Vagina (tissue), 2 donors: ENCODE measurements at regions not wholly inside any gene's neighbourhood (a gene's known extent, or its start where the extent isn't known, plus 50 kb on each side); places are given as distances from the start of the nearest gene placed in this dataset.

Experiments
- DNase-seq, 2 donors: peaks; one replicate each; pipeline ENCODE4 v3.0.0-alpha.2; 2017; ENCODE audit errors: extremely low spot score in 2 of 2
- H3K27ac ChIP-seq: fragments of 200-600 bp; sonication (generic); one replicate; pipeline ENCODE4 v1.5.1; 2019
- H3K27me3 ChIP-seq: fragments of 200-600 bp; sonication (generic); one replicate; pipeline ENCODE4 v1.5.1; 2019
- H3K36me3 ChIP-seq, 2 donors: fragments of 200-600 bp; sonication (generic); one replicate each; pipeline ENCODE4 v1.5.1; 2017 to 2019
- H3K4me1 ChIP-seq: fragments of 200-600 bp; sonication (generic); one replicate; pipeline ENCODE4 v1.5.1; 2019
- H3K4me3 ChIP-seq, 2 donors: fragments of 200-600 bp; sonication (generic); 1 replicate in 1 of 2; 2 replicates in 1 of 2; pipeline ENCODE4 v1.5.1; 2016 to 2019
- H3K9me3 ChIP-seq: fragments of 200-600 bp; sonication (generic); one replicate; pipeline ENCODE4 v1.5.1; 2019
- POLR2A ChIP-seq, 2 donors: fragments of 450-650 bp; IDR thresholded peaks; one replicate each; pipeline ENCODE4 v1.6.1; 2017; ENCODE audit warnings: antibody characterized with exemption in 2 of 2, mild to moderate bottlenecking in 2 of 2, moderate library complexity in 2 of 2
- POLR2AphosphoS5 ChIP-seq, 2 donors: sonication (generic); formaldehyde crosslinking; IDR thresholded peaks; one replicate each; pipeline ENCODE4 v1.9.0; 2017; ENCODE audit warnings: antibody characterized with exemption in 2 of 2, mild to moderate bottlenecking in 2 of 2, low read depth in 1 of 2; ENCODE audit not compliant: insufficient read depth in 1 of 2
- intact Hi-C: fragments of 100-400 bp; cut with DNase I; formaldehyde crosslinking; loops from one replicate; pipeline ENCODE4 v1.15.1; 2023
- TF ChIP-seq, protein P1 (sequence below), 3 experiments: fragments of 450-650 bp in 2 of 3; fragments of 200-600 bp in 1 of 3; sonication (generic) in 1 of 3; IDR thresholded peaks; one replicate each; pipeline ENCODE4 v1.5.1; 2017 to 2019; ENCODE audit warnings: antibody characterized with exemption in 3 of 3, mild to moderate bottlenecking in 2 of 3, moderate library complexity in 2 of 3

- Histone ChIP-seq H3K4me3 (no peak overlapping the region), H3K27ac (no peak overlapping the region), H3K9me3 (no peaks in the 10 kb centered on the region), H3K27me3 (no peaks in the 10 kb centered on the region), H3K36me3 (no peaks in the 10 kb centered on the region), H3K4me1 (peaks cover 15% of the 10 kb centered on the region)
- peak in 1 of 2 donors; percentile 51 for TF ChIP-seq POLR2AphosphoS5 (IDR thresholded peaks at IDR 0.05; ENCODE audit: insufficient read depth in 1 of 2, low read depth in 1 of 2)
- TF ChIP-seq POLR2A (IDR thresholded peaks at IDR 0.05), result no peak
- DNase-seq, result no peak
- intact Hi-C loops, result no loop called here
Measured at GRCh38 chr6:1087154-1087843, 224.6 kb upstream of the FOXQ1 start.

DNA sequence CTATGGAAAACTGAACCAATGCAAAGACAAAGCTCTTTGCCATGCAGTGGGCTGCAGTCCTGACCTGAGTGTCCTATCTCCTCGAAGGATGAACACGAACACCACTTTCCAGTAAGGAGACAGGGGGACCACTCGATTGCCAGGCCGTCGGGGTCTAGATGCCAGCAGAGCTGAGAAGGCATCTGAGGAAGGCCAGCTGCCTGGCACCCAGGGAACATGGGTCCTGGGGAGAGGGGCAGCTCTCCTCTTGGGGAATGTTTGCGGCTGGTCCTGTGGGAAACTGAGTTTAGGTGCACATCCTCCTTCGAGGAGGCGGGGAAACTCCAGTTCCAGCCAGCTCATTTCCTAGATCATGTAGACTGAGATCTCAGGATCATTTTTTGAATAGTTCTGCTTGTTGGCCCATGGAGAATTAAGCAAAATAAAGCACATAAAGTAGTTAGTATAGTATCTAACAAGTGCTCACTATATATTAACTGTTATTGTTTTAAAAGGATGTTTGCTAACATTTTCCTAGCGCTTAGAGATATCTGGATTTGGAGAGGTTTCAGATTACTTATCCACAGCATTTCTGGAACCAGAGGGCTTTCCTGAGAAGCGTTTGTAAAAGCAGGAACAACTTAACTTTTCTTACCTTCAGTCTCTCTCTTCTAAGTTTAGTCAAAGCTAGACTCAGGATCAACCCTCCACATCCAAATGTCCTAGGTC is 225.3 kb upstream of the FOXQ1 start:
- Histone ChIP-seq H3K4me1 (peaks cover 19% of the 10 kb centered on the region), H3K27ac (no peak overlapping the region)
- intact Hi-C loops, result no loop called here

GRCh38 chr6:1082285-1082935 is 229.5 kb upstream of the FOXQ1 start:
- TF ChIP-seq POLR2AphosphoS5 (IDR thresholded peaks at IDR 0.05; ENCODE audit: insufficient read depth in 1 of 2, low read depth in 1 of 2), result no peak
- TF ChIP-seq POLR2A (IDR thresholded peaks at IDR 0.05), result no peak
- TF ChIP-seq, protein P1, sequence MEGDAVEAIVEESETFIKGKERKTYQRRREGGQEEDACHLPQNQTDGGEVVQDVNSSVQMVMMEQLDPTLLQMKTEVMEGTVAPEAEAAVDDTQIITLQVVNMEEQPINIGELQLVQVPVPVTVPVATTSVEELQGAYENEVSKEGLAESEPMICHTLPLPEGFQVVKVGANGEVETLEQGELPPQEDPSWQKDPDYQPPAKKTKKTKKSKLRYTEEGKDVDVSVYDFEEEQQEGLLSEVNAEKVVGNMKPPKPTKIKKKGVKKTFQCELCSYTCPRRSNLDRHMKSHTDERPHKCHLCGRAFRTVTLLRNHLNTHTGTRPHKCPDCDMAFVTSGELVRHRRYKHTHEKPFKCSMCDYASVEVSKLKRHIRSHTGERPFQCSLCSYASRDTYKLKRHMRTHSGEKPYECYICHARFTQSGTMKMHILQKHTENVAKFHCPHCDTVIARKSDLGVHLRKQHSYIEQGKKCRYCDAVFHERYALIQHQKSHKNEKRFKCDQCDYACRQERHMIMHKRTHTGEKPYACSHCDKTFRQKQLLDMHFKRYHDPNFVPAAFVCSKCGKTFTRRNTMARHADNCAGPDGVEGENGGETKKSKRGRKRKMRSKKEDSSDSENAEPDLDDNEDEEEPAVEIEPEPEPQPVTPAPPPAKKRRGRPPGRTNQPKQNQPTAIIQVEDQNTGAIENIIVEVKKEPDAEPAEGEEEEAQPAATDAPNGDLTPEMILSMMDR (IDR thresholded peaks at IDR 0.05), result no peak
- H3K27ac ChIP-seq, result no peak overlapping the region
- H3K9me3 ChIP-seq, result no peaks in the 10 kb centered on the region
- H3K4me3 ChIP-seq, result no peak overlapping the region
- DNase-seq, result no peak
- H3K27me3 ChIP-seq, result no peaks in the 10 kb centered on the region
- intact Hi-C loops, result no loop called here
- no peaks in the 10 kb centered on the region for H3K36me3 ChIP-seq
- H3K4me1 ChIP-seq, result peaks cover 12% of the 10 kb centered on the region

More for the DNA sequence above, 225.3 kb upstream of the FOXQ1 start:
- Histone ChIP-seq H3K4me3 (no peak overlapping the region), H3K36me3 (no peaks in the 10 kb centered on the region), H3K9me3 (no peaks in the 10 kb centered on the region), H3K27me3 (no peaks in the 10 kb centered on the region)
- DNase-seq, result no peak
- TF ChIP-seq POLR2AphosphoS5 (IDR thresholded peaks at IDR 0.05; ENCODE audit: insufficient read depth in 1 of 2, low read depth in 1 of 2), result no peak
- no peak for TF ChIP-seq POLR2A (IDR thresholded peaks at IDR 0.05)
- TF ChIP-seq, protein P1 (IDR thresholded peaks at IDR 0.05), result no peak

DNA sequence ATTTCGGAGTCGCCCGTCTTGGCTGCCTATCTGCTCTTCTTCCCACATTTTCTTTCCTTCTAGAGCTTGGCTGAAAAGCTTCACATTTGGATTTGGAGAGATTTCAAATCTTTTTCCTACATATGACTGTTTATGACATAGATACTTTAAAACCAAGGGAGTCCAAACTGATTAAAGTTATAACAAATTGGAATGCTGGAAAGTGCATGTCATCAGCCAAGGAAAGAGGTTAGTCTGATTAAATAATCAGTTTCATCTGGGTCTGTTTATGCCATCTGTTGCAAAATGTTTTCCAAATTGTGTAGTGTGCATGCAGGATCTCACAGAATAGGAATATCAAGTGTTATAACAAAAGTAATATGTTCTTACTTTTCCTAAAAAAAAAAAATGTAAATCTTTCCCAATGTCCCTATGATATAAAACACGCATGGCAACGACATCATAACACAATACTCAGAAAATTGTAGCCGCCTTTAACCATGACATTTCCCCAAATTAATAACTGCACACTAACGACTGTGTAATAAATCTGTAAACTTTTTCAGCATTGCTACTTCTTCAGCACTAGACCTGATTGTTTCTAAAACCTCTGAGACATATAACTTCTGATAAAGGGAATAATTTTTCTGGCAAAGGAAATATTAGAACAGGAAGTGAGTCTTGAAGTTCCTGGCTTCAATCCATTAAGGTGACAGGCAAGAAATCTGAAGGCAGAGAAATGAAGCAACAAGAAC is 230.2 kb upstream of the FOXQ1 start:
- Histone ChIP-seq H3K36me3 (no peaks in the 10 kb centered on the region), H3K9me3 (no peaks in the 10 kb centered on the region), H3K27ac (no peak overlapping the region), H3K4me3 (no peak overlapping the region), H3K27me3 (no peaks in the 10 kb centered on the region), H3K4me1 (peaks cover 12% of the 10 kb centered on the region)
- intact Hi-C loops, result no loop called here
- DNase-seq, result no peak
- no peak for TF ChIP-seq POLR2AphosphoS5 (IDR thresholded peaks at IDR 0.05; ENCODE audit: insufficient read depth in 1 of 2, low read depth in 1 of 2)
- TF ChIP-seq POLR2A (IDR thresholded peaks at IDR 0.05), result no peak
- TF ChIP-seq, protein P1 (IDR thresholded peaks at IDR 0.05), result no peak
